Cardiac muscle cell (in vitro differentiated cells and primary cell): ENCODE measurements at regions not wholly inside any gene's neighbourhood (a gene's known extent, or its start where the extent isn't known, plus 50 kb on each side); places are given as distances from the start of the nearest gene placed in this dataset.

ENCODE experiments used
- DNase-seq, 2 donors: peaks; one replicate each; pipeline versions ENCODE4 v3.0.0 to v3.0.0-alpha.2; 2010 to 2017; ENCODE audit warnings: low read depth in 1 of 2, low spot score in 1 of 2
- H3K27ac ChIP-seq: fragments of 200-600 bp; sonication (generic); 2 replicates; pipeline ENCODE4 v1.5.1; 2016
- H3K27me3 ChIP-seq: fragments of 200-600 bp; sonication (generic); 2 replicates; pipeline ENCODE4 v1.6.0; 2016; ENCODE audit warnings: control low read depth
- H3K36me3 ChIP-seq: fragments of 200-600 bp; sonication (generic); 2 replicates; pipeline ENCODE4 v1.5.1; 2016; ENCODE audit warnings: control low read depth
- H3K4me1 ChIP-seq: fragments of 200-600 bp; sonication (generic); 2 replicates; pipeline ENCODE4 v1.8.1; 2017; ENCODE audit warnings: low read depth, mild to moderate bottlenecking, mixed run types
- H3K4me3 ChIP-seq: fragments of 200-600 bp; sonication (generic); 2 replicates; pipeline ENCODE4 v1.5.1; 2016; ENCODE audit warnings: mild to moderate bottlenecking
- H3K9me3 ChIP-seq: fragments of 200-600 bp; sonication (generic); 2 replicates; pipeline ENCODE4 v1.5.1; 2017; ENCODE audit warnings: low read depth, mild to moderate bottlenecking, control low read depth
- CTCF ChIP-seq: IDR thresholded peaks from 2 replicates; pipeline ENCODE4 v1.5.1; 2012; ENCODE audit warnings: low read depth, mild to moderate bottlenecking, low read length

GRCh38 chr7:130965515-130965914 lies 231.5 kb upstream of the KLF14 start:
- no peak for DNase-seq
- Histone ChIP-seq H3K9me3 (no peaks in the 10 kb centered on the region), H3K36me3 (no peaks in the 10 kb centered on the region), H3K27me3 (no peaks in the 10 kb centered on the region), H3K27ac (no peak overlapping the region), H3K4me3 (no peak overlapping the region), H3K4me1 (no peaks in the 10 kb centered on the region)
- TF ChIP-seq CTCF: no peak

GRCh38 chr7:130966246-130967009 lies 232.4 kb upstream of the KLF14 start:
- no peaks in the 10 kb centered on the region for H3K36me3 ChIP-seq
- H3K4me1 ChIP-seq: no peaks in the 10 kb centered on the region
- H3K27ac ChIP-seq: no peak overlapping the region
- TF ChIP-seq CTCF: no peak
- no peaks in the 10 kb centered on the region for H3K27me3 ChIP-seq
- H3K9me3 ChIP-seq: no peaks in the 10 kb centered on the region
- H3K4me3 ChIP-seq: no peak overlapping the region
- peak in 1 of 2 donors; percentile 46 for DNase-seq

GRCh38 chr7:130970196-130970595 lies 236.2 kb upstream of the KLF14 start:
- no peak for TF ChIP-seq CTCF
- Histone ChIP-seq H3K36me3 (no peaks in the 10 kb centered on the region), H3K4me3 (no peak overlapping the region), H3K4me1 (no peaks in the 10 kb centered on the region), H3K27ac (no peak overlapping the region), H3K9me3 (no peaks in the 10 kb centered on the region), H3K27me3 (no peaks in the 10 kb centered on the region)
- DNase-seq: no peak

GRCh38 chr7:130970696-130971095 lies 236.7 kb upstream of the KLF14 start:
- Histone ChIP-seq H3K4me1 (no peaks in the 10 kb centered on the region), H3K36me3 (no peaks in the 10 kb centered on the region), H3K4me3 (no peak overlapping the region), H3K27me3 (no peaks in the 10 kb centered on the region), H3K9me3 (no peaks in the 10 kb centered on the region), H3K27ac (no peak overlapping the region)
- peak in 1 of 2 donors; percentile 64 for DNase-seq
- no peak for TF ChIP-seq CTCF

- Histone ChIP-seq H3K36me3 (no peaks in the 10 kb centered on the region), H3K27me3 (no peaks in the 10 kb centered on the region), H3K4me3 (no peak overlapping the region), H3K4me1 (no peaks in the 10 kb centered on the region), H3K27ac (no peak overlapping the region), H3K9me3 (no peaks in the 10 kb centered on the region)
- no peak for DNase-seq
- TF ChIP-seq CTCF: no peak
Measured at GRCh38 chr7:130971297-130971696, 237.3 kb upstream of the KLF14 start.
